HL-60 (cell line): ENCODE measurements at regions not wholly inside any gene's neighbourhood (a gene's known extent, or its start where the extent isn't known, plus 50 kb on each side); places are given as distances from the start of the nearest gene placed in this dataset.

Source experiments
- DNase-seq, 2 experiments: peaks; one replicate each; pipeline ENCODE4 v3.0.0-alpha.2; 2010 to 2020; ENCODE audit warnings: low read depth in 1 of 2, low spot score in 1 of 2
- H3K27ac ChIP-seq: fragments of 250-450 bp; sonication (Bioruptor Pico); replicated peaks from 2 replicates; pipeline ENCODE4 v1.5.1; 2020; ENCODE audit warnings: mild to moderate bottlenecking, moderate library complexity
- H3K27me3 ChIP-seq: fragments of 250-450 bp; sonication (Bioruptor Pico); 2 replicates; pipeline ENCODE4 v1.5.1; 2021; ENCODE audit warnings: mild to moderate bottlenecking, moderate library complexity; ENCODE audit not compliant: insufficient read depth, poor library complexity, severe bottlenecking
- H3K4me3 ChIP-seq: replicated peaks from 2 replicates; pipeline ENCODE4 v1.5.1; 2011; ENCODE audit warnings: mild to moderate bottlenecking, control low read depth, low read length; ENCODE audit not compliant: insufficient read depth
- CTCF ChIP-seq: IDR thresholded peaks from one replicate; pipeline ENCODE4 v1.5.1; 2011; ENCODE audit warnings: low read length, control low read depth, inconsistent platforms; ENCODE audit not compliant: insufficient read depth
- GABPA ChIP-seq: IDR thresholded peaks from 2 replicates; pipeline ENCODE4 v1.6.1; 2012; ENCODE audit warnings: low read depth
- POLR2AphosphoS5 ChIP-seq: IDR thresholded peaks from 2 replicates; pipeline ENCODE4 v1.6.1; 2012; ENCODE audit warnings: low read depth
- REST ChIP-seq: IDR thresholded peaks from 2 replicates; pipeline ENCODE4 v1.6.1; 2012; ENCODE audit warnings: low read depth; ENCODE audit not compliant: insufficient replicate concordance
- SPI1 ChIP-seq: IDR thresholded peaks from 2 replicates; pipeline ENCODE4 v1.6.1; 2012; ENCODE audit warnings: low read depth, mild to moderate bottlenecking, borderline replicate concordance

- Histone ChIP-seq H3K4me3 (no peak overlapping the region), H3K27ac (no peak overlapping the region), H3K27me3 (no peaks in the 10 kb centered on the region)
- no peak for DNase-seq
- TF ChIP-seq SPI1 = no peak
- TF ChIP-seq REST = no peak
- no peak for TF ChIP-seq POLR2AphosphoS5
- no peak for TF ChIP-seq GABPA
- no peak for TF ChIP-seq CTCF
Observed at GRCh38 chr21:20419772-20420171, 578.4 kb upstream of the NCAM2 start.

GRCh38 chr21:20424943-20425342 is 573.3 kb upstream of the NCAM2 start:
- no peak overlapping the region for H3K27ac ChIP-seq
- no peak for TF ChIP-seq GABPA
- TF ChIP-seq CTCF = no peak
- TF ChIP-seq POLR2AphosphoS5 = no peak
- TF ChIP-seq SPI1 = no peak
- no peak for TF ChIP-seq REST
- H3K27me3 ChIP-seq = no peaks in the 10 kb centered on the region
- no peak overlapping the region for H3K4me3 ChIP-seq
- DNase-seq = no peak

- Histone ChIP-seq H3K4me3 (no peak overlapping the region), H3K27me3 (no peaks in the 10 kb centered on the region), H3K27ac (no peak overlapping the region)
- no peak for DNase-seq
- TF ChIP-seq CTCF (no peak), REST (no peak), POLR2AphosphoS5 (no peak), SPI1 (no peak), GABPA (no peak)
Observed at GRCh38 chr21:20425856-20426255, 572.4 kb upstream of the NCAM2 start.
